ENCODE measurements at regions not wholly inside any gene's neighbourhood (a gene's known extent, or its start where the extent isn't known, plus 50 kb on each side); places are given as distances from the start of the nearest gene placed in this dataset.

GRCh38 chr9:78896479-78896878 is 599.6 kb downstream of the PSAT1 start:
- no peak overlapping the region for H3K4me3 ChIP-seq (replicated peaks in 1 of 3; ENCODE audit: insufficient read depth in 1 of 3, low read depth in 1 of 3, low read length in 3 of 3)
- H3K79me2 ChIP-seq (ENCODE audit: control insufficient read depth, insufficient read depth, low read length): no peaks in the 10 kb centered on the region
- no peaks in the 10 kb centered on the region for H3K36me3 ChIP-seq (ENCODE audit: control insufficient read depth in 2 of 2, extremely low read depth in 1 of 2, insufficient read depth in 2 of 2, low read length in 2 of 2)
- no peak overlapping the region for H3K27ac ChIP-seq (ENCODE audit: insufficient read depth, low read depth, low read length)
- DNase-seq (ENCODE audit: low read depth, low spot score) (no peak), FAIRE-seq (no peak)
- dilution Hi-C loops (cut with MboI; ENCODE audit: extremely low pct_ligation_motif_present, low sequenced_read_pairs): no loop called here
- CTCF ChIA-PET: no interaction called here
- H3K9ac ChIP-seq (replicated peaks; ENCODE audit: extremely low read depth, insufficient read depth, low read length): no peak overlapping the region
- POLR2A ChIA-PET: no interaction called here
- no peak overlapping the region for H3K4me2 ChIP-seq (ENCODE audit: insufficient read depth, low read length)
- H4K20me1 ChIP-seq (replicated peaks; ENCODE audit: control insufficient read depth, extremely low read depth, insufficient read depth, low read length): no peaks in the 10 kb centered on the region
- BruUV-seq (replicated peaks): no TSS peak
- intact Hi-C loops (cut with micrococcal nuclease): no loop called here
- no peaks in the 10 kb centered on the region for H3K9me3 ChIP-seq (replicated peaks; ENCODE audit: control insufficient read depth, insufficient read depth, low read length)
- peaks cover 8% of the 10 kb centered on the region for H3K4me1 ChIP-seq (ENCODE audit: control insufficient read depth, extremely low read depth, insufficient read depth, low read length)
- no peaks in the 10 kb centered on the region for H3K9me1 ChIP-seq (replicated peaks; ENCODE audit: control insufficient read depth, extremely low read depth, insufficient read depth, low read length)
- H3K27me3 ChIP-seq (ENCODE audit: control insufficient read depth in 2 of 2, insufficient read depth in 2 of 2, low read length in 2 of 2): no peaks in the 10 kb centered on the region
- H2AFZ ChIP-seq (ENCODE audit: low read depth, low read length): no peak overlapping the region
- TF ChIP-seq POLR2AphosphoS5 (IDR thresholded peaks at IDR 0.05; ENCODE audit: insufficient read depth, low read depth, low read length) (no peak), CTCF (IDR thresholded peaks at IDR 0.05; ENCODE audit: extremely low read depth in 1 of 2, insufficient read depth in 1 of 2, low read depth in 1 of 2, low read length in 2 of 2) (no peak), MAX (IDR thresholded peaks at IDR 0.05; ENCODE audit: insufficient read depth, insufficient read length) (no peak), EZH2 (IDR thresholded peaks at IDR 0.05; ENCODE audit: borderline replicate concordance, low read depth, low read length, severe bottlenecking) (no peak), MYC (IDR thresholded peaks at IDR 0.05; ENCODE audit: low read depth, low read length) (no peak), POLR2A (IDR thresholded peaks at IDR 0.05; ENCODE audit: low read depth, low read length) (no peak), JUN (IDR thresholded peaks at IDR 0.05; ENCODE audit: borderline replicate concordance, insufficient read depth, insufficient read length, low read depth) (no peak), FOS (IDR thresholded peaks at IDR 0.05; ENCODE audit: borderline replicate concordance, insufficient read depth, low read length) (no peak)
